ENCODE measurements at regions not wholly inside any gene's neighbourhood (a gene's known extent, or its start where the extent isn't known, plus 50 kb on each side); places are given as distances from the start of the nearest gene placed in this dataset.
A peak's percentile ranks its signal among the peaks of the same experiment; 100 is the strongest.

DNA sequence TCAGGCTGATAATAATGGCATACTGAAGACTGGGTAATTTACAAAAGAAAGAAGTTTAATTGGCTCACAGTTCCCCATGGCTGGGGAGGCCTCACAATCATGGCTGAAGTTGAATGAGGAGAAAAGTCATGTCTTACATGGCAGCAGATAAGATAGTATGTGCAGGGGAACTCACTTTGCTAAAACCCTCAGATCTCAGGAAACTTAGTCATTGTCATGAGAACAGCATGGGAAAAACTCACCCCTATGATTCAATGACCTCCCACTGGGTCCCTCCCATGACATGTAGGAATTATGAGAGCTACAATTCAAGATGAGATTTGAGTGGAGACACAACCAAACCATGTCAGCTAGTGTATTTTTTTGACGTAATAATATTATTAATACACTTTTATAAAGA, 149.8 kb upstream of the BOD1L1 start:
- H3K27me3 ChIP-seq: no peaks in the 10 kb centered on the region
- no peaks in the 10 kb centered on the region for H3K9me3 ChIP-seq (replicated peaks in 1 of 3)
- no peak for DNase-seq
- TF ChIP-seq, protein P1, sequence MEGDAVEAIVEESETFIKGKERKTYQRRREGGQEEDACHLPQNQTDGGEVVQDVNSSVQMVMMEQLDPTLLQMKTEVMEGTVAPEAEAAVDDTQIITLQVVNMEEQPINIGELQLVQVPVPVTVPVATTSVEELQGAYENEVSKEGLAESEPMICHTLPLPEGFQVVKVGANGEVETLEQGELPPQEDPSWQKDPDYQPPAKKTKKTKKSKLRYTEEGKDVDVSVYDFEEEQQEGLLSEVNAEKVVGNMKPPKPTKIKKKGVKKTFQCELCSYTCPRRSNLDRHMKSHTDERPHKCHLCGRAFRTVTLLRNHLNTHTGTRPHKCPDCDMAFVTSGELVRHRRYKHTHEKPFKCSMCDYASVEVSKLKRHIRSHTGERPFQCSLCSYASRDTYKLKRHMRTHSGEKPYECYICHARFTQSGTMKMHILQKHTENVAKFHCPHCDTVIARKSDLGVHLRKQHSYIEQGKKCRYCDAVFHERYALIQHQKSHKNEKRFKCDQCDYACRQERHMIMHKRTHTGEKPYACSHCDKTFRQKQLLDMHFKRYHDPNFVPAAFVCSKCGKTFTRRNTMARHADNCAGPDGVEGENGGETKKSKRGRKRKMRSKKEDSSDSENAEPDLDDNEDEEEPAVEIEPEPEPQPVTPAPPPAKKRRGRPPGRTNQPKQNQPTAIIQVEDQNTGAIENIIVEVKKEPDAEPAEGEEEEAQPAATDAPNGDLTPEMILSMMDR (IDR thresholded peaks at IDR 0.05): no peak
- TF ChIP-seq POLR2A (IDR thresholded peaks at IDR 0.05): no peak
- H3K4me3 ChIP-seq: no peak overlapping the region
- WGBS, 4 donors: 0 to 69% (median 48%) methylated on average over 1 of the region's 1 CpG
- intact Hi-C loops (cut with DNase I): no loop called here
- H3K4me1 ChIP-seq (replicated peaks in 1 of 2): no peaks in the 10 kb centered on the region
- no peaks in the 10 kb centered on the region for H3K36me3 ChIP-seq (replicated peaks in 1 of 2)
- no peak overlapping the region for H3K27ac ChIP-seq

GRCh38 chr4:13778367-13778766, 150.8 kb upstream of the BOD1L1 start:
- Histone ChIP-seq H3K4me1 (replicated peaks in 1 of 2) (no peaks in the 10 kb centered on the region), H3K27me3 (no peaks in the 10 kb centered on the region), H3K36me3 (replicated peaks in 1 of 2) (no peaks in the 10 kb centered on the region), H3K27ac (no peak overlapping the region), H3K4me3 (no peak overlapping the region), H3K9me3 (replicated peaks in 1 of 3) (no peaks in the 10 kb centered on the region)
- no peak for DNase-seq
- intact Hi-C loops (cut with DNase I): no loop called here
- TF ChIP-seq, protein P1 (IDR thresholded peaks at IDR 0.05): no peak
- WGBS, 4 donors: 75 to 93% (median 83%) methylated on average over 1 of the region's 1 CpG

GRCh38 chr4:13782231-13782630, 154.7 kb upstream of the BOD1L1 start:
- intact Hi-C loops (cut with DNase I): no loop called here
- no peak for DNase-seq
- H3K4me1 ChIP-seq (replicated peaks in 1 of 2): no peaks in the 10 kb centered on the region
- H3K27ac ChIP-seq: no peak overlapping the region
- H3K4me3 ChIP-seq: no peak overlapping the region
- TF ChIP-seq POLR2A (IDR thresholded peaks at IDR 0.05): no peak
- TF ChIP-seq, protein P1 (IDR thresholded peaks at IDR 0.05): no peak
- no peaks in the 10 kb centered on the region for H3K9me3 ChIP-seq (replicated peaks in 1 of 3)
- no peaks in the 10 kb centered on the region for H3K27me3 ChIP-seq
- H3K36me3 ChIP-seq (replicated peaks in 1 of 2): no peaks in the 10 kb centered on the region
- WGBS, 4 donors: 88 to 95% (median 90%) methylated on average over 2 of the region's 2 CpGs

GRCh38 chr4:13783800-13784411, 156.4 kb upstream of the BOD1L1 start:
- H3K4me1 ChIP-seq (replicated peaks in 1 of 2): no peaks in the 10 kb centered on the region
- H3K27me3 ChIP-seq: no peaks in the 10 kb centered on the region
- peak in 1 of 7 donors; percentile 82 for DNase-seq
- no peak for TF ChIP-seq POLR2A (IDR thresholded peaks at IDR 0.05)
- TF ChIP-seq, protein P1 (IDR thresholded peaks at IDR 0.05): no peak
- WGBS, 4 donors: 31 to 51% (median 46%) methylated on average over 5 to 8 of the region's 8 CpGs
- no peak overlapping the region for H3K4me3 ChIP-seq
- H3K9me3 ChIP-seq (replicated peaks in 1 of 3): no peaks in the 10 kb centered on the region
- no peak overlapping the region for H3K27ac ChIP-seq
- H3K36me3 ChIP-seq (replicated peaks in 1 of 2): no peaks in the 10 kb centered on the region
- intact Hi-C loops (cut with DNase I): no loop called here

Data from adrenal gland (tissue), 9 donors.